ENCODE measurements at regions not wholly inside any gene's neighbourhood (a gene's known extent, or its start where the extent isn't known, plus 50 kb on each side); places are given as distances from the start of the nearest gene placed in this dataset.
"Not testable (repeated sequence)": the region's sequence is repeated elsewhere in the genome, so short reads cannot be mapped to it uniquely, and the experiment has no call there.

DNA sequence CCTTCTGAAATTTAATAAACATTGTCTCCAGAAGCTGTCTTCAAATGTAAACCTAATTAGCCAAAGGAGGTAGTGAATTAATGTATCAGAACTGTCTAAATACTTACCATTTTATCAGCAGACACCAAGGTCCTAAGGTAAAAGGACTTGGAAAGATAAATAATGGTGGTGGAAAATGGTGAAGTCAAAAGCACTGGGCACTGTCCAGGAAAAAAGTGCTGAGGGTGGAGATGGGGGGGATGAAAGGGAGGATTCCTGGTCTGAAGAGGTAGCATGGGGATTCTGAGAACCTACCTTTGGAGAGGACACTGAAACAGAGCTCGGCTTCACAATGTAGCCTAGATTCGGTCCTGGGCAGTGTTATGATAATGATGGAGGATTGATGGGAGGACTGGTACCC, 149.0 kb upstream of the DPH6 start:
- DNase-seq: no peak

DNA sequence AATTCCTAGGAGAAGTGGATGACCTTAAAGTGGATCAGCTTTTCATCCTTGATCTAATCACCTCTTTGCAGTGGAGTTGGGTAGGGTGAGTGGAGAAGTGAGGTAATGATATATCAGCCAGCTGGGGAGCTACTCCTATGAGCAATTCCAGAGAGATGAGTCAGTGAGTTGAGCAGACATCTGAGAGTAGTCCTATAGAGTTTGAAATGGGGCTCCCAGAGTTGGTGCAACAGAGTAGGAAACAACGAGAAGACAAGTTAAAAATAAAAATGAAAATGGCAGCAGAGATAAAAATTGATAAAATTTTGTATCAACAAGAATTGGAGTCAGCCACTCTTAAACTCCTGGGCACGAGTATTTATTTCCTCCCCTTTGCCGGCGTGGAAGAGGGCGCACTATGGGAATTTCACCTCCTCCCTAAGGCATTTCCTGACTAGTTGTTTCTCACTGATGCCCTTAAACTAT, 150.8 kb upstream of the DPH6 start:
- no peak for DNase-seq

DNA sequence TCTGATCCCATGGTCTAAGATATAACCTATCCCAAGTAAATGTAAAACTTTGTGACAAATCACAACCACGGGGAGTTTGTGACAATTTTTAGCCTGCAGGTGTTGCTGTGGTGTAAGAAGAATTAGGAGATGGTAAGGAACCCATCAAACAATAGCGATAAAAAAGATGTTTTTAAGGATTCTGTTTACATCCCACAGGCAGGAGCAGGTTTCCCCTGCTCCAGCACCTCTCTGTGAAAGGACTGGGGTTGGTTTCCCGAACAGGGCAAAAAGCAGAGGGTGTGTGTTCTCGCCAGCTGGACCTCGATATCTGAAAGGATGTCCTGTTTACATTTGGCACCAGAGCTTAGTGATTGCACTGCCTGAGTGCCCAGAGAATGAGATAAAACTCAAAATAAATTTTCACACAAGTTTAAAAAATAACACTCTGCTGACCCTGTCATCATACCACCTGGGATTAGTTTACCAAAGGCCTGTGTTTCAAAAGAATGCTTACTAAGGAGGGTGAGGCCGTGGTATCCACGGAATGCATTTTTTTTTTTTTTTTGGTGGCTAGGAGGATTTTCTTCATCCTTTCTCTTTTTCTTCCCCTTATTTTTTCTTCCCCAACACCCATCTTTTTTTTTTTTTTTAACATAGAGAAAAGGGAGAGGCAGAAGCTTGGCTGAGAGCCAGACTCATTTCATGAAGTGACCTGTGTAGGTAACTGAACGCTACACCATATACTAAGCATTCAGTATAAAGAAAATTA, 151.8 kb upstream of the DPH6 start:
- no peak for DNase-seq

DNA sequence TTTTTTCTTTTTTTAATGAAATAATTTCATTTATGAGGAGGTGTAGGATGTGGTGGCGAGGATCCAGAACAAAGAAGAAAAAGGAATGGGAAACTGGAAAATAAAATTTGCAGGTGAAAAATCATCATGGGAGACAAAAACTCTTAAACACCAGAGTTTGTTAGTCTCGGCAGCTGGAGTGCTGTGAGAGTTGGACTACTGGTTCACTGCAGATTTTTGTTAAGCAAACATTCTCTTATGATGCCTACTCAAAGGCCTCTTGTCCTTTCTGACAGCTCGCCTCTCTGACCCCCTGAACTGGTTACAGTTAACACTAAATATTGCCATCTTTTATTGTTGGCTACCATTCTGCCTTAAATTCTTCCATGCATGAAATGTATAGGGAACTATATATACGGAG, 152.4 kb upstream of the DPH6 start:
- no peak for DNase-seq

DNA sequence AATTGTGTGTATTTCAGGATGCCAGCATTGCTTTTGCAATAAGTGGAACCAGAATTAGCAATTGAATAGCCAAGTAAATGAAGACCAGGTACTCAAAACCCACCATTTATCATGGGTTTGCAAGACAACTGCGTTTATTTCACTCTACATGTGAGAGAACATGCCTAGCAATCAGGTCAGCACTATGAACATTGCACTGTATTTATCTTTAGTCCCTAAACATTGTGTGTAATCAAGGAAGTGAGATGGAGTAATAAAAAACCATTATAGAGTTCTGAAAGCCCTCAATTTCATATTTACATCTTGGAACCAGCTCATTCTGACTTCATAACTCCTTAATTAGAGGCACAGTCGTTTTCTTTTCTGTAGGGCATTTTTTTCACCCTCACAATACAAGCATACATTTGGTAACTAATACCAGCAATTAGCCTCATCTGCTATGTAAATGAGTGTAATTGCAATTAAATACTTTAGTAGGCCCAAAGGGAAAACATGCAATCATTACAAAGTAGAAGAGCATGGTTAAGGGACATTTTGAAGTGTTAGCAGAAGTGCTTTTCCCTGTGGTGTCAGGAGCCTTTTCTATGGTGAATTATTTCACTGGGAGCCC, 153.1 kb upstream of the DPH6 start:
- no peak for DNase-seq

DNA sequence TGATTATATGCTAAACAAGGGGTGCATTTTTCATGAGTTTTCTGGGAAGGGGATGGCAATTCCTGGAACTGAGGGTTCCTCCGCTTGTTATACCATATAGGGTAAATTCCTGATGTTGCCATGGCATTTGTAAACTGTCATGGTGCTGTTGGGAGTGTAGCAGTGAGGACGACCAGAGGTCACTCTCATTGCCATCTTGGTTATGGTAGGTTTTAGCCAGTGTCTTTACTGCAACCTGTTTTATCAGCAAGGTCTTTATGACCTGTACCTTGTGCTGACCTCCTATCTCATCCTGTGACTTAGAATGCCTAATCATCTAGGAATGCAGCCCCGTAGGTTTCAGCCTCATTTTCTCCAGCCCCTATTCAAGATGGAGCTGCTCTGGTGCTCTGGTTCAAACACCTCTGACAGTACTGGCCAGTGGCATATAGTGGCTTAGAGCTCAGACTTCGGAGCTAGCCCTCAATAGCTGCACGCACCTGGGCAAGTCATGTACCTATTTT, 154.2 kb upstream of the DPH6 start:
- not testable (repeated sequence) for DNase-seq

DNA sequence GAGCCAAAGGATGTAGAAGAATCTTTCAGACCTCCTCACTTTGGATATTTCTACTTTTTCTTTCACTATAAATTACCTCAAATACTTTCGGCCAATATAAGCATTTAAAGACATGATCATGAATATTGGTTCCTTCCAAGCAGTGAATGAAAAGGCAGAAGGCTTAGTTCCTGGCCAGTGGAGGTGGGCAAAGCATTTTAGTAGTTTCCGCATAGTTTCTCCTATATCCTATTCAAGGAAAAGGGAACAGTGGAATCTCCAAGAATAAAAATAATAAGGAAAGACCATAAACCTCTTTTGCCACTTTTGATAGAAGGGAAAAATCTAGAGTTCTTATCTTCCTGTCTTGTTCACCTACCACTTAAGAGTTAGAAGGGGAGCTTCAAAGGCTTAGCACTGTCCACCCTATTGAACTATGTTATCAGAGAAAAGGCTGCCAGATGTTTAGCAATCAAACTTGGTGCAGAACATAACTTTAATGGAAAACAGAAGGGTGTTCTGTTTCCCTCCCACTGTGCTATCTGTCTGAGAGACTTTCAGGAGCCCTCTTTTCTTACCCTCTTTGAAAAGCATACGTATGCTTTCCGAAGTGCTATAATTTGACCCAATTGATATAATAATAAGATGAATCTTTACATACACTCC, 155.6 kb upstream of the DPH6 start:
- DNase-seq: no peak

DNA sequence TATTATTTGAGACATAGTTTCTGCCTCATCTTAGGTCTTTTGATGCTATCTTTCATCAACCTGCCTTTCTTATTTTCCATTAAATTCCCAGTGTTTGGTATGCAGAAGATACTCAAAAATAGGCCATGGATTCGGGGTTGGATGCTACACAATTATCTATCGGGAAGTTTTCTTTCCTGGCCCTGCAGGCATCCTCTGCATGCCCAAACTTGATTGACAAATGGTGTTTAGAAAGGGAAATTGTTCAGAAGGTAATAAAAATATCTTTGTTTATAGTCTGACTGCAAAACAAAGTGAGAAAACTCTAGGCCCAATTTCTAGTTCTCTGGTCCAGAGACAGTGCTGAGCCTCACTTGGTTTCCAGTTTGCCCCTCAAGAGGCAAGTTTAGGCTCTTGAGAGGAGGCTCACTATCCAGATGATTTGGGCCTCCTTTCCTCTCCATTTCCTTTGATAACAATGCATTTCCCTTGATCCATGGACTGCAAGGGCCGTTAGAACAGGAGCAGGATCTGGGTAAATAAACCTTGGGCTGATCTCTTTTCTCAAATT, 157.1 kb upstream of the DPH6 start:
- no peak for DNase-seq

DNA sequence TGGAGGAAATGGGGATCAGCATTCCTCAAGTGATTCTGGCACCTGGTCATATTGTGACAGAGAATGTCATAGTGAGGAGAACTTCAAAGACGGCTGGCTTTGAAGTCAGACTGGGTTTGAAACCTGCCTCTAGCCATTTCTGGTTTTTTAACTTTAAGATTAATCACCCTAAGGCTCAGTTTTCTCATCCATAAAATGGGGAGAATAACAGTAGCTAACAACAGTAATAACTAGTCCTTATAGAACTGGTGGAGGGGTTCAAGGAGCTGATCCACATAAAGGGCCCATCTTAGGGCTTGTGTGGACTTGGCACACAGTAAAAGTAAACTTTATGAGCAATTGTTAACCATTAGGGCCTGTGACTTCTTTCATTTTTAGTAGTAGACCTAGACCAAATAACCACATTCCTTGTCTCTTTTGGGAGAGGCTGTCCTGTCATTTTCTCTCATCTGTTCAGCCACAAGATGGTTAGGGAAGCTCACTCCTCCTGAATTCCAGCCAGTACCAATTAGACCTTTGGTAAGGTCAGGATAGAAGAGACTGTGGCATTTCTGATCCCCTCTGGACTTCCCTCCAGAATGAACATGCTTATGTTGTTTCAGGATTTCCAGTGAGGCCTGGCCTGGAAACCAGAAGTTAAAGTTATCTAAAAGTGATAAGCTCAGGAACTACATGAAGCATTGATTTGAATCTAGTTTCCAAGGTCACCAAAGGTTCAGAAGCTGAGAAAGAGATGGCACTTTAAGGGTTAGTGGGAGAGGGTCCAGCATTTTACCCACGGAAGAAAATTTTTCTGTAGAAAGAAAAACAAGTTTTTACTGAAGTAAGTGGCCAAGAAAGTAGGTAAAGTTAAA, 159.3 kb upstream of the DPH6 start:
- DNase-seq: no peak

DNA sequence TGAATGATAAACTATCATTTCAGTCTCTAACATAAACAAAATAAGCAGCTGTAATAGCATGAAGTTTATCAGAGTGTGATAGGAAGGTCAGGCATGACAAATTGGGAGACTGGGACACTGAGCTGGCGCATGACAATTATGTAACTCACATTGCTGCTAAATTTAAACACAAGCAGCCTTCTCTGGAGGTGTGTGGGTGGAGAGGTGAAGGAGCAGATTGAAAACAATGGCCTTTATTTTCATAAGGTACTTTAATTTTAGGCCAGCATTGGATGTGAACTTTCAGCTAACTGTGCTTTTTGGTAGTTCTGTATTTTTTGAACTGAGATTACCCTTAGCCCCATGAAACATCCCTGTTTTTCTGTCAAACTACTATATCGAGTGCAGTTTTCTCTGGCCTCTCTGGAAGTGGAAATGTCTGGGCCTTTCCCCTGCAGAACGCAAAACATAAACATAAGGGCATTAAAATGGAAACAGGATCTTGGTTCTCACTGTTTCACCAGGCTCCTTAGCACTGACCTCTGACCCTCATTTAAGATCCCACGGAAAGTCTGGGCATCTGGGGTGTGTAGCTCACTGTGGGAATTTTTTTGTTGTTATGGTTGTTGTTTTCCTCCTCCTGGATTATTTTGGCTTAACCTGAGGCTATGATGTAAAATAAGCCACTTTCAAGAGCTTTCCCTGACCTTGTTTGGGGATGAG, 160.1 kb upstream of the DPH6 start:
- no peak for DNase-seq

DNA sequence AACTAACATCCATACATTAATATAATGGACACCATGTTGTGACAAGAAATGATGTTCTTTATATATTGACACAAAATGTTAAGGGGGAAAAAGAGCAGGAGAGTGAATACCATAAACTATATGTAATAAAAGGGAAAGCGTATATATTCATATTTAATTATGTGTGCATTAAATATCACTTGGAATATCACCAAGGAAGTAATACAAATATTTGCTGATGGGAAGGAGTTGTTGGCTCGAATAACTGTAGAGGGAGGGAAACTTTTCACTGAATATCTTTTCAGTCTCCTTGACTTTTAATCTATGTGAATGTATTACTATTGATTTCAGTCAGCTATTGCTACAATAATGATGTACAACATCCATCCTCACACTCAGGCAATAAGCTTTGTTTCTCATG, 167.0 kb upstream of the DPH6 start:
- no peak for DNase-seq

DNA sequence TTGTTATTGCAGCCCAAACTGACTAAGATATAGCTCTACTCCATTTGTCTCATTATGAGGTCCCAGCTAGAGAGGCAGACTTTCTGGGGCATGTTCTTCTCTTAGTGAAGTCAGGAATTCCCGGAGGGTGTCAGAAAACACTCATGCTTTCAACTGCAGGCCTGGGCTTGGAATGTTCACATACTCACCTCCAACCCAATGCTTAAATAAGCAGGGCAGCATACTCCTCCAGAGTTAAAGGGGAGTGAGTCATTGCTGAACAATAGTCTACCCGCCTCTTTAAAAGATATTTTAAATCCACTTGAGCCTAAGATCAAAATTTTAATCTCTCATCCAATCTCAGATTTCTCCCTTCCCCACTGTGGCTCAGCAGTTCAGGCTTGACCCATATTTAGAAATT, 167.8 kb upstream of the DPH6 start:
- DNase-seq: no peak

DNA sequence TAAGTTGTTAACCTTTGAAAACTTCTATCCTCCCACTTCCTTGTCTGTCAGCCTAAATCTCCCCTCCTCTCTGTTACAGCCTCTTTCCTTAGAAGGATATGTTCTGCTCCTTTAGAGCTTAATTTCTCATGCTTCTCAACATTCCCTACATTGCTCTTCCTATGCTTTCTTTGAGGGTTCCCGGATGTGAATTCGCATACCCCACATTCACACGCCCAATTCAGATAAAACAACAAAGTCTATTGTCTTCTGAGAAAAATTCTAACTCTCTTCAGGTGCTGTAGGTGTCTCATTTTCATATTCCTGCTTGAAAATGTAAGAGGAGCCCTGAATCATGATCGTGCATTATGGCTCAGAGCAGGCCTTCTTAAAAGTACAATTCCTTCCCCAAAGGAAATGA, 171.8 kb upstream of the DPH6 start:
- no peak for DNase-seq

DNA sequence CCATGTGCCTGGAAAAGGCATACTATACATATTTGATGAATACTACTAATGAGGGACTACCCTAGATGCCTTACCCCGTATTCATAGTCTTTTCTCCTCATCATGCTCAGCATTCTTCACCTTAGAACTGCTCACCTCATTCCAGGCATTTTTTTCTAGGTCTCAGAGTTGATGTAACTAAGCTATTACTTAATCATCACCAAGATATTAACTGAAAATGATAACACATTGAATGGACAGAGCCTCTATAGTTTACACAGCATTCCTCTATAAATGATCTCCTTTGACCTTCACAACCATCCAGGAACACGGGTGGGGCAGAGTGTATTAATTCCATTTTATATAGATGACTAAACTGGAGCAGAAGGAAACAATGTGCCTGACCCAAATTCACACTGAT, 174.1 kb upstream of the DPH6 start:
- no peak for DNase-seq

DNA sequence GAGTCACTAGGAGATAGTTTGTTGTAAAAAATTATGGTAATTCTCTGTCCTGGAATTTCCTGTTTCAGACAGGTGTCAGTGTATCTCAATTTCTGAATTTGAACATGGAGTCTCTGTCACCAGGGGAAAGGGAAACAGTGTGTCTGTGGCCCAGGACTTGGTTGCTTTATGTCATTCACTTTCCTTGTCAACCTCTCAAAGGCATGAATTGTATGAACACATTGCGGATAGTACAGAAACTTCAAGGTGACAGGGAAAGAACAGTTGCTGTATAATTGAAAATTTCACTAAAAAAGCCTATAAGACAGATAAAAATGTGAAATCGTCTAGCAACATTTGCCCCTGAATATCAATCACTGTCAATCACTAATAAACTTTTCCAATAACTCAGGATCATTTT, 175.0 kb upstream of the DPH6 start:
- DNase-seq: no peak

DNA sequence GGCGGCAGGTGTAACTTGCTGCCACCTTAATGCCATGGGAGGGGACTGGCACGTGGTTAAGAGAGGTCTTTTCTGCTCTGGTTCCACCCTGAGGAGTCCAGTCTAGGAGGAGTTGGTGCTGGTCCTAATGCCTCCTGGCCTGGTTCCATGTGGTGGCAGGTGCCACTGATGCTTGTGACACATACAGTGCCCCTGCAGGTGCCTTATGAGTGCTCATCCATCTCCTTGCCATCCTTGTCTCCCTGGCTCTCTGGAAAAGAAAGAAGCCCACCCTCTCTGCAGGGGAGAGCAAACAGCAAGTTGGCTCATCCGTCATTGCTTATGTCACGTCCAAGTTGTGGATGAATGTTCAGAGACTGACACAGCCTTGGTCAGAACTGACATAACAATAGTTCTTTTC, 175.8 kb upstream of the DPH6 start:
- DNase-seq: no peak

DNA sequence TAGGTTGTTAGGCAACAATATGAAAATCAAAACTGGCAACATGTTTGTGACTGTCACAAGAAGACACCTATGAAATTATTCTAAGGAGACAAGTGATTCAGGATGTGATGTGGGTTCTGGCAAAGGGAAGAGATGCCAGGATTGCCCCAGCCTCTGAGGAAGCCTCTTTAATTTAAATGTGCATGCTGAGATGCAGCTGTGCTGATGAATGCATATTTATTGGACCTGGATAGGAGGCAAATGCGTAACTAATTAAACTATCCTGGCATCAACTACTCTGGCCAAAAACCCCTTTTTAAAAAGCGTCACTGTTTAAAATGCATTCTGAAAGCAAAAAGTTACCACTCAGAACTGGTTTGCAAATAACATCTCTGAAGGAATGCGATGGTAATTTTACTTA, 176.5 kb upstream of the DPH6 start:
- DNase-seq: no peak

DNA sequence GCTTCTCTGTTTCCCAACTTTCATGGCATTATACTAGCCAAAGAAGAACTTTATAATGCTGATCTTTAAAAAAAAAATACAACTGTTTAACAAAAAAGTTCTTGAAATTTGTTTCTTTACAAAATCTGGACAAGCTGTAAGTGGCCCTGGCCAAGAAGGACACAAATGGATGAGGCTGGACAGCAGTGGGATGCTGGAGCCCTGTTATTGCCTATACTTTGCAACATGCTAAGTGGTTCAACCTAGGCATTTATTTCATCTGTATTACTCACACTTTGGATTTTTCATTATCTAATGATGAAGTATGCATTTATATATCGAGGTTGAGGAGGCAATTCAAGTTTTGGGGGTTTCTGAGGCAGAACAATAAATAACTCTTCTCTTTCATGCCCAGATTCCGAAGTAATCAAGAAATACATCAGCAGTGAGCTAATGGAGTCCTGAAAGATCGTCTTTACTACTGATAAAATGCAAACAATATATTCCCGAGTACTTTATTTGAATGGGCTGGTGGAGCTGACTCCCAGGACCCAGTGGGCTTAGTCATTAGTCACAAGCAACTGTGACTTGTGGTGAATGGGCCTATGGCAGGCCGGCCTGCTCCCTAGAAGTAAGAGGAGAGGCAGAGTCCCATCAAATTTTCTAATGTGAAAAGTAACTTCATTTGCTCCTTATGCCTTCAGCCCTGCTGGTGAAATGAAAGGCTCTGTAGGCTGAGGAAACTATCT, 177.3 kb upstream of the DPH6 start:
- DNase-seq: no peak

DNA sequence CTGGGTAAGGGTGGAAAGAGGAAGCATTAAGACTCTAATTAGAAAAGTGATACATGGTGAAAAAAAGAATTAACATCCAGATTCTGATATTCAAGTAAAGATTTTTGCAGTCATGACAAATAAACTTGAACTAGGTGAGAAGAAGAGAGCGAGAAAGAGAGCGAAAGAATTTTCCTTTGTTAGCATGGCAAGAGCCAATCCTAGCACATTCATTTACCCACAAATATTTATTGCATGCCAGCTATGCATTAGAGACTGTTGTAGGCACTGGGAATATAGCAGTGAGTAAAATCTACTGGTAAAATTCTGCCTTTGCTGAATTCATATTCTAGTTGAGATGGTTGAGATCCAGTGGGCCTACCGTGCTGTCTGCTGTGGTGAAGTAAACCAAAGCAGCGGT, 177.9 kb upstream of the DPH6 start:
- no peak for DNase-seq

DNA sequence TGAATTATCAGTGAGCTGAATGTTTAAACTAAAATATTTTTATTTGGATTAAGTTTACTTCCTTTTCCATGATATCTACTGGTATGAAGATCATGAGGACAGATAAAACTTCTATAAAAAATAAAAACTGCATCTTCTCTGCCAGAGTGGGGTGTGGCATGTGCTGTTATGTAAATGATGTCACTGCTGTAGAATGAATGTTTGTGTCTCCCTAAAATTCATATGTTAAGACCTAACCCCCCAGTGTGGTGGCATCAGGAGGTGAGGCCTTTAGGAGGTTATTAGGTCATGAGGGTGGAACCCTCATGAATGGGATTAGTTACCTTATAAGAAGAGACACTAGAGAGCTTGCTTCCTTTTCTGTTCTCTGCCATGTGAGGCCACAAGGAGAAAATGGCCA, 178.7 kb upstream of the DPH6 start:
- DNase-seq: no peak

DNA sequence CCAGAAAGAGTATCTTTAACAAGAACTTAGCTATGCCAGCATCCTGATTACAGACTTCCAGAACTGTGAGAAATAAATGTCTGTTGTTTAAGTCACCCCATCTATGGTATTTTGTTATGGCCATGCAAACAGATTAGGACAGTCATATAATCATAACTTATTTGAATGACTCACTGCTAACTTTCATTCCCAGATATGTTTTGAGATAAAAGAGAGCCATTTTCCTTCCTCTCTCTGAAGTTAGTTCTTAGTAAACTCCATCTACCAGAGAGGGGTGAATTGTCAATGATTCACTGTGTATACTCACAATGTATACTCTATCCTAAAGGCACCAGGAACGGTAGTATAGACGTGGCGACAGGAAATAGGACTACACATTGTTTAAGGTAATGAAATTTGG, 179.4 kb upstream of the DPH6 start:
- DNase-seq: no peak
